ENCODE measurements at regions not wholly inside any gene's neighbourhood (a gene's known extent, or its start where the extent isn't known, plus 50 kb on each side); places are given as distances from the start of the nearest gene placed in this dataset.
A peak's percentile ranks its signal among the peaks of the same experiment; 100 is the strongest.
"Not testable (repeated sequence)": the region's sequence is repeated elsewhere in the genome, so short reads cannot be mapped to it uniquely, and the experiment has no call there.

- peak; percentile 72 for DNase-seq (ENCODE audit: low spot score)
Measured at GRCh38 chr1:81259625-81260411, 540.9 kb upstream of the ADGRL2 start.

DNA sequence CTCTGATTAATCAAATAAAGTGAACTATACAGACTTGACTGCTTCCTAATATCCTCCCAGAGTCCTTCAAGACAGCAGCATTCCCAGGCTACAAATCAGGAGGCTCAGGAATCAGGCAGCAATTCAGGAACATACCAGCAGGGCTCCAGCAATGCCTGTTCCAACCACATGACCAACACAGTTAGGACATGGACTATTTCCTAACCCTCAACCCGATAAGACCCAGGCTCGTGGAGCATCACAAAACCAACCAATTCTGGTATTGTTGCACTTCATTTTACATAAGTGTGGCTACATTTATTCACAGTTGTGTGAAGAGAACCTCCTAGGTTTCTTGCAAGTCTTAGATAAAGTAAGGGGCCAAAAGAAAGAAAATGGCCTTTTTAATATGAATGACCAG lies 546.2 kb upstream of the ADGRL2 start:
- DNase-seq (ENCODE audit: low spot score): no peak

DNA sequence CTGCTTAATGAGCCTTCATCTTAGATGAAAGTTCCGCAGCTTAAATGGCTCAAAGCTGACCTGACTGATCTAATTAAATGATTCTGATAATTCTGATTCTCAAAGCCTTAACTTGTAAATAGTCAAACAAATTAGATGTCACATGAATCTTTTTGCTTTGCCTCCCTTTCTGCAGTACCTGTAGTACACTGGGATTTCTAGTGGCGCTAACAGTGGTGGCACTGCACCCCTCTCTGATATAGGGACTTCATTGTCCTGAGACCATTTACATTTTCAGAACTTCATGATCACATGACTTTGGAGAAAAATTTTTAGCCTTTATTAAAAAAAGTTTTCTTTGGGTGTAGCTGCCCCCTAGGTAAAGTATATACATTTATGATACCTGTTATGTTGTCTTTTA lies 546.7 kb upstream of the ADGRL2 start:
- no peak for DNase-seq (ENCODE audit: low spot score)

DNA sequence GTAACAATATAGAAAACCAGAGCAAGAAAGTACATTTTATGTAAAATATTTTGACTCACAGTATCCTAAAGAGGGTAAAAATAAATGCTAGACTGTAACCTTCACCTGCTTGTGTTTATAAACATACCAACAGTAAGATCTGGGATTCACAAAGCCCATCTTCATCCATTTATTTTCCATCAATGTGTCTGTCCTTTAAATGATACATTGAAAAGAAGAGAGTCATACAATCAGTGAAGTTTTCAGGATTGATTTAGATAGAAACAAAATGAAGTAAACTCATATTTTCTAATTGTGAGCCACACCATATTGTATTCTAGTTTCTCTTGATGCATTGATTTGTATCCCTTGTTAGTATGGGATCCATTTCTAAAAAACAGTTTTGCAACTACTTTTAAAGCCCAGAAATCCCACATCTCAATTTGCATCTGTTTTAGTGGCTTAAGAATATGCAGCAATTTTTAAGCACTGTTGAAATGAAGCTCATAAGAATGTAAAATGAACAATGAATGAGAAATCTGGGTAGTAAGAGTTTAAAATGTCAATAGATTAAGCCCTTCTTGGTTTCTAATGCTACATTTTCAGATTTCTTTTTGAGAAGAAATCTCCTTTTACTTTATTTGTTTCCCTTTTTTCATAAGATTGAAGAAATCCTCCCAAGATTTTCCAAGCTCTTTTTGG lies 548.1 kb upstream of the ADGRL2 start:
- DNase-seq (ENCODE audit: low spot score): no peak

GRCh38 chr1:81250825-81251224 lies 549.9 kb upstream of the ADGRL2 start:
- DNase-seq (ENCODE audit: low spot score): not testable (repeated sequence)

- not testable (repeated sequence) for DNase-seq (ENCODE audit: low spot score)
Measured at GRCh38 chr1:81245084-81245715, 555.5 kb upstream of the ADGRL2 start.

DNA sequence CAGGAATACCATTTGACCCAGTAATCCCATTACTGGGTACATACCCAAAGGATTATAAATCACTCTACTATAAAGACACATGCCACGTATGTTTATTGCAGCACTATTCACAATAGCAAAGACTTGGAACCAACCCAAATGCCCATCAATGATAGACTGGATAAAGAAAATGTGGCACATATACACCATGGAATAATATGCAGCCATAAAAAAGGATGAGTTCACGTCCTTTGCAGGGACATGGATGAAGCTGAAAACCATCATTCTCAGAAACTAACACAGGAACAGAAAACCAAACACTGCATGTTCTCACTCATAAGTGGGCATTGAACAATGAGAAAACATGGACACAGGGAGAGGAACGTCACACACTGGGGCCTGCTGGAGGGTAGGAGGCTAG lies 556.1 kb upstream of the ADGRL2 start:
- DNase-seq (ENCODE audit: low spot score): not testable (repeated sequence)

- DNase-seq (ENCODE audit: low spot score): no peak
Measured at GRCh38 chr1:81242103-81242502, 558.6 kb upstream of the ADGRL2 start.

- no peak for DNase-seq (ENCODE audit: low spot score)
Measured at GRCh38 chr1:81238129-81238528, 562.6 kb upstream of the ADGRL2 start.

GRCh38 chr1:81237473-81238089 lies 563.2 kb upstream of the ADGRL2 start:
- no peak for DNase-seq (ENCODE audit: low spot score)

GRCh38 chr1:81234237-81234636 lies 566.5 kb upstream of the ADGRL2 start:
- no peak for DNase-seq (ENCODE audit: low spot score)

GRCh38 chr1:81233591-81233990 lies 567.1 kb upstream of the ADGRL2 start:
- no peak for DNase-seq (ENCODE audit: low spot score)

GRCh38 chr1:81232420-81232819 lies 568.3 kb upstream of the ADGRL2 start:
- DNase-seq (ENCODE audit: low spot score): no peak

- no peak for DNase-seq (ENCODE audit: low spot score)
Measured at GRCh38 chr1:81231729-81232038, 569.0 kb upstream of the ADGRL2 start.

GRCh38 chr1:81230983-81231728 lies 569.6 kb upstream of the ADGRL2 start:
- no peak for DNase-seq (ENCODE audit: low spot score)

DNA sequence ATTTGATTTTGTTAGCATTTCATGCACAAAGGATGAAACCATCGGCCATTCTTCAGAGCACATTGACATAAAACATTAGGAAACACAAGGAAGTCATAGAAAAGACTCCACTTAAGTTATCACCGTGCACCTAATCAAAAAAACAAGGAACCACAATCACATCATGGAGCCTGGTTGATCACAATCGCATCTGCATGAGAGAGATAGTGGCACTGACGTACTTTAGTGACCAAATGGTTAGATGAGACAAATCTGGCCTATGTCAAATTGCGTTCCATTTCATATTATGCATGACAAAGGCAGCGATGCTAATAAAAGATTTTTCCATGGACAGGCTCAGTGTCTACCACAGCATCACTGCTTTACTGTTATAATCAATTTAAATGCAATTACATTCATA lies 571.8 kb upstream of the ADGRL2 start:
- DNase-seq (ENCODE audit: low spot score): no peak

GRCh38 chr1:81226603-81226928 lies 574.2 kb upstream of the ADGRL2 start:
- no peak for DNase-seq (ENCODE audit: low spot score)

DNA sequence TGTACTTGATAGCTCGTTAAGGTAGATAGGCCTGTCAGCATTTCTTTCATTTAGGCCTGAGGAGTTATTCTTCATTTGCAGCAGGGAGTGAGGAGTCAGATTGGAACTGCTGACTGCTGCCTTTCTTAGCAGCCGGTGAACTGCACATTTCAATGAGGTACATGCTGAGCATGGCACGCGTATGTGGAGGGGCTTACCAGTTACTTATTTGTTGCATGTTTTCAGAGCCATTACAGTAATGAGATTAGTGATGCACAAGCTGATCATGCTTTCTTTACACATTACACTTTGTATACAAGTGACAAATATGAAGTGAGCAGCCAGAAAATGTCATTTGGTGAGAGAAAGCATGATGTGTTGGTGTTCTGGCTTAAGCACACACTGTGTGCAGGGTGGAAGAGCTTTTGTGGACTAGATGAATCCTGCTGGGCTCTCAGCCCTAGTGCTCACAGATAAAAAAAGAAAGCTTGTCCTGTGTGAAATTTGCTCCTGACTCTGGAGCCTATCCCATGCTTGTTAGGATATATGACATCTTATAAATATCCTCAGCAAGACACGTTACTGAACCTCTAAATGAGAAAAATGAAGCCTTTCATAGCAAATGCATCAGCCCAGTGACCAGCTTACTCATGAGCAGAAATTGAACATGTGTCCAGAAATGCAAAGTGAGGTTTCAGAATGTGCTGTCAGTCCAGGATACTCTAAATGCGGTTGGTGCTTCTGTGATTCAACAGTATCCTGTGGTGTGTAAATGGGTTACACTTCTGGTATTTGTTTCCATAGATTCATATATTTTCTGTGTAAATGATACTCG lies 574.7 kb upstream of the ADGRL2 start:
- DNase-seq (ENCODE audit: low spot score): no peak

GRCh38 chr1:81224222-81224621 lies 576.5 kb upstream of the ADGRL2 start:
- DNase-seq (ENCODE audit: low spot score): no peak

DNA sequence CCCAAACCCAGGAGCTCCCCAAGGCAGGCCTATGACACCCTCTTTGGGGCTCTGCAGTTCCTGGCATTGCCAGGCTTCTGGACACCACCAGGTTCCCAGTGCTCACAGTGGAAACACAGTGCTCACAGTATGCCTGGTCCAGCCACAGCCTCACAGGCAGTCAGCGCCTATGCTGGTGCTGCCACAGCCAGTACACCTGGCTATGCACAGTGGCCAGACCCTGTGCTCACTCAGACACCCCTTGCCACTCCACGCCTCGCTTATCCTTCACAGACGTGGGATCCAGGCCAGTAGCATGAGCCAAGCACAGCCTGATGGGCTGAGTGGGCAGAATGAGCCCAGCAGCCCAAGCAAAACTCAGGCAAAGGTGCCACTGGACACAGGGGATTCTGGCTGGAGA lies 579.2 kb upstream of the ADGRL2 start:
- no peak for DNase-seq (ENCODE audit: low spot score)

DNA sequence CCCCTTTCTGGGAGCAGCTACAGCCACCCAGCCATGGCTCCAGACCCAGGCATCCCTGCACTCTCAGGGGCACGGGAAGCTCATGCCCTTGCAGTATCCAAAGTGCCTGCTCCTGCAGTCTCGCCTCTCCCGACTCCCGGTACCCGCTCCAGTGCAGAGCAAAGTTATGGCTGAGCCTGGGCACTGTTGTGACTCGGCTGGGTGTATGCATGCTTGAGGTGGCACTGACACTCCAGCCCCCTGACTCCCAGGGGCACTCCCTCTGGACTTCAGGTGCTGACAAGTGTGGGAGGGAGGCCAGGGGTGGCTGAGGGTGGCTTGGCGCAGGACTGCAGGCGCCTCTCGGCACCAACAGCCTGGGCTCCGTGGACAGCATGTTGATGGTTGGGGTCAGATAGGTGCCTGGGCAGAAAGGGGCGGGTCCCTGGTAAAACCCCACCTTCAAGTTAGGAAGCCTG lies 580.1 kb upstream of the ADGRL2 start:
- DNase-seq (ENCODE audit: low spot score): no peak
